Fibroblast of skin of right quadriceps (primary cell): ENCODE measurements at regions not wholly inside any gene's neighbourhood (a gene's known extent, or its start where the extent isn't known, plus 50 kb on each side); places are given as distances from the start of the nearest gene placed in this dataset.

ENCODE experiments used
- DNase-seq: peaks from one replicate; pipeline ENCODE4 v3.0.0-alpha.2; 2013

- no peak for DNase-seq
Observed at GRCh38 chr6:9435281-9435680, 979.6 kb downstream of the TFAP2A start.

GRCh38 chr6:9431945-9432344, 982.9 kb downstream of the TFAP2A start:
- DNase-seq = no peak

GRCh38 chr6:9428421-9429172, 986.3 kb downstream of the TFAP2A start:
- DNase-seq = peak; percentile 23

- DNase-seq = no peak
Observed at GRCh38 chr6:9422138-9422537, 986.8 kb upstream of the SLC35B3 start.

- DNase-seq = peak; percentile 5
Observed at GRCh38 chr6:9420316-9421015, 985.1 kb upstream of the SLC35B3 start.

- no peak for DNase-seq
Observed at GRCh38 chr6:9417400-9417799, 982.1 kb upstream of the SLC35B3 start.

- peak; percentile 10 for DNase-seq
Observed at GRCh38 chr6:9412951-9413559, 977.7 kb upstream of the SLC35B3 start.

GRCh38 chr6:9409126-9409525, 973.8 kb upstream of the SLC35B3 start:
- peak; percentile 14 for DNase-seq

- DNase-seq = no peak
Observed at GRCh38 chr6:9408402-9409117, 973.2 kb upstream of the SLC35B3 start.

- DNase-seq = no peak
Observed at GRCh38 chr6:9405825-9406224, 970.5 kb upstream of the SLC35B3 start.

- DNase-seq = peak; percentile 81
Observed at GRCh38 chr6:9405369-9405768, 970.0 kb upstream of the SLC35B3 start.

- peak; percentile 20 for DNase-seq
Observed at GRCh38 chr6:9404351-9405146, 969.2 kb upstream of the SLC35B3 start.

- DNase-seq = no peak
Observed at GRCh38 chr6:9403736-9404135, 968.4 kb upstream of the SLC35B3 start.

GRCh38 chr6:9401960-9402359, 966.6 kb upstream of the SLC35B3 start:
- peak; percentile 11 for DNase-seq

- DNase-seq = no peak
Observed at GRCh38 chr6:9399916-9400315, 964.6 kb upstream of the SLC35B3 start.

- DNase-seq = peak; percentile 20
Observed at GRCh38 chr6:9398767-9399373, 963.5 kb upstream of the SLC35B3 start.

- no peak for DNase-seq
Observed at GRCh38 chr6:9398071-9398766, 962.9 kb upstream of the SLC35B3 start.

GRCh38 chr6:9388596-9388995, 953.3 kb upstream of the SLC35B3 start:
- no peak for DNase-seq

GRCh38 chr6:9380568-9380967, 945.2 kb upstream of the SLC35B3 start:
- DNase-seq = no peak

- no peak for DNase-seq
Observed at GRCh38 chr6:9373308-9373707, 938.0 kb upstream of the SLC35B3 start.

GRCh38 chr6:9370480-9370879, 935.1 kb upstream of the SLC35B3 start:
- DNase-seq = no peak
